ENCODE measurements at regions not wholly inside any gene's neighbourhood (a gene's known extent, or its start where the extent isn't known, plus 50 kb on each side); places are given as distances from the start of the nearest gene placed in this dataset.
A peak's percentile ranks its signal among the peaks of the same experiment; 100 is the strongest.

DNA sequence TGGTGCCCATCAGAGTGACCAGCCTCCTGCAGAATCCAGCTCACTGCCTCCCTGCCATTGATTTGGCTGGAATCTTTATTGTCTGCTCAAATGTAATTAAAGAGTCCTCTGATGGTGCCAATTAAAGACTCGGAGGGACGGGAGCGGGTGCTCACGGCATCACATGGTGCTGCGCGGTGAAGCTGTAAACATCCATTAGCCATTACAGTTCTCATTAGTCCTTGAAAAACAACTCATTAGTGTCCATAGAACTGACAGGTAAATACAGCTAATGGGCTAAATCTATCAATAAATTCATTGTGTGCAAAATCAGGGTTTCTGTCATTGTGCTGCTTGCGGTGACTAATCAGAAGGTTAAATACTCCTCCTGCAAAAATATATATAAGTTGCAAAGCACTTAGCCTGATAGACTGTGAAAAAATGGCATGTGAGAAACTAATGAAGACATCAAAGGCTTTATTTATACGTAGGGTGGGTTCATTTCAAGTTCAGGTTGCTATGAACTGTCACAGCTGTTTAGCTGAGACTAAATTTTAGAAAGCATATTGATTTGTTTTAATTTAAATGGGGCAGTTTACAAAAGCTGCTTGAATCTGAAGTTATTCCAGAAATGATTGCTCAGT, 289.8 kb upstream of the POU3F1 start:
- H3K27ac ChIP-seq = no peak overlapping the region

DNA sequence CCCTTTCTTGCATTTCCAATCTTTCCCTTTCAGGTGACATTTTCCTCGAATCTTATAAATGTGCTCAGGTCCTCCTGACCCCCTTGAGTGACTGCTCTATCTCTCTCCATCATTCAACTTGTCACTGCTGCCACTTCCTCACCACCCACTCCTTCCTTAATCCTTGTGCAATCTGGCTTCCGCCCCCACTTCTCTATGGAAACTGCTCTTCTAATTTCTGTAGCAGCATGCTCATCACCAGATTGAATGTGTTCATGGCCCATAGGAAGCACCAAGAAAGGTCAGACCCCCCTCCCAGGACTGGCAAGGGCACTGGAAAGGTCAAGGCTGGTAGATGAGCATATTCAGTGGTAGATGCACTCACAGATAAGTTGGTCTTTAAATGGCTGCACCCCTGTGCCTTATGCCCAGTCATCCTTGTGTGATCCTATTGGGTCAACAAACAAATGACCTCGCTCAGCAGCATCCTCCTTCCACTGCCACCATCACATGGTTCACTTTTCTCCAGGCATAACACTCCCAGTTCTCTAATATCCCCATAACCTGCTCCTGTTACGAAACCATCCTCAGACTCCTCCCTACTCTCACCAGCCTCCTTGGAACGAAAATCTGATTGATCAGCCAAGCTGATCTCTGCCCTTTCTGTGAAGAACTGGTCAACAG, 288.5 kb upstream of the POU3F1 start:
- Histone ChIP-seq H3K36me3 (no peaks in the 10 kb centered on the region), H3K4me1 (replicated peaks) (no peaks in the 10 kb centered on the region), H3K27ac (no peak overlapping the region), H3K27me3 (replicated peaks) (0 out of 2 replicates have a peak, but pooled peaks cover 3% of the 10 kb centered on the region), H3K4me3 (no peak overlapping the region), H3K9me3 (replicated peaks) (no peaks in the 10 kb centered on the region)
- DNase-seq (ENCODE audit: low read depth in 1 of 2, low spot score in 2 of 2) = no peak

More for the DNA sequence above, 289.8 kb upstream of the POU3F1 start:
- H3K4me3 ChIP-seq = no peak overlapping the region
- H3K9me3 ChIP-seq (replicated peaks) = no peaks in the 10 kb centered on the region
- H3K4me1 ChIP-seq (replicated peaks) = no peaks in the 10 kb centered on the region
- H3K27me3 ChIP-seq (replicated peaks) = 0 out of 2 replicates have a peak, but pooled peaks cover 3% of the 10 kb centered on the region
- no peaks in the 10 kb centered on the region for H3K36me3 ChIP-seq
- DNase-seq (ENCODE audit: low read depth in 1 of 2, low spot score in 2 of 2) = no peak

DNA sequence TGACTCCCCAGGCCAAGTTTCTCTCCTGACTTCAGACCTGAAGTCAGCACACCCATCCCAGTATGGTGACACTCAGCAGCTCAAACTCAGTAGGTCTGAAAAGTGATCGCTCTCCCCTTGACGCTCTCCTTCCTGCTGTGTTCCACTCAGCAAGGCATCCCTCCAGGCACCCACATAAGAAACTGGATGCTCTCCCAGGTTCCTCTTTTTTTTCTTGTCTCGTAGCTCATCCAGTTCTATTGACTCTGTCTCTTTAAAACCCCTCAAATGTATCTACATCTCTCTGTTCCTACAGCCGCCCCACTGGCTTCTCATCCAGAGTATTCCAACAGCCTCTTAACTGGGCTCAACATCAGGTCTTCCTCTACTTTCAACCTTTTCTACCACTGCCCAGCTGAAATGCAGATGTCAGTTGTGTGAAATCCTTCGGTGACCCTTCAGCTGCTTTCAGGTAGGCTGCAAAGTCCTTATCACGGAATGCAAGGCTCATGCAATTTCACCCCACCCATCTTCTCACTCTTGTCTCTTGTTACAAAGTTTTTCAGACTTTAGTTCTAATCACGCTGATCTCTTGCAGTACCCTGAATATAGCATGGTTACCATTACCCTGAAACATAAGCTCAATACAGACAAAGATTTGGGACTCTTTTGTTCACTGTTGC, 286.2 kb upstream of the POU3F1 start:
- no peaks in the 10 kb centered on the region for H3K36me3 ChIP-seq
- no peaks in the 10 kb centered on the region for H3K4me1 ChIP-seq (replicated peaks)
- H3K9me3 ChIP-seq (replicated peaks) = no peaks in the 10 kb centered on the region
- H3K4me3 ChIP-seq = no peak overlapping the region
- DNase-seq (ENCODE audit: low read depth in 1 of 2, low spot score in 2 of 2) = no peak
- H3K27ac ChIP-seq = no peak overlapping the region
- no peaks in the 10 kb centered on the region for H3K27me3 ChIP-seq (replicated peaks)

DNA sequence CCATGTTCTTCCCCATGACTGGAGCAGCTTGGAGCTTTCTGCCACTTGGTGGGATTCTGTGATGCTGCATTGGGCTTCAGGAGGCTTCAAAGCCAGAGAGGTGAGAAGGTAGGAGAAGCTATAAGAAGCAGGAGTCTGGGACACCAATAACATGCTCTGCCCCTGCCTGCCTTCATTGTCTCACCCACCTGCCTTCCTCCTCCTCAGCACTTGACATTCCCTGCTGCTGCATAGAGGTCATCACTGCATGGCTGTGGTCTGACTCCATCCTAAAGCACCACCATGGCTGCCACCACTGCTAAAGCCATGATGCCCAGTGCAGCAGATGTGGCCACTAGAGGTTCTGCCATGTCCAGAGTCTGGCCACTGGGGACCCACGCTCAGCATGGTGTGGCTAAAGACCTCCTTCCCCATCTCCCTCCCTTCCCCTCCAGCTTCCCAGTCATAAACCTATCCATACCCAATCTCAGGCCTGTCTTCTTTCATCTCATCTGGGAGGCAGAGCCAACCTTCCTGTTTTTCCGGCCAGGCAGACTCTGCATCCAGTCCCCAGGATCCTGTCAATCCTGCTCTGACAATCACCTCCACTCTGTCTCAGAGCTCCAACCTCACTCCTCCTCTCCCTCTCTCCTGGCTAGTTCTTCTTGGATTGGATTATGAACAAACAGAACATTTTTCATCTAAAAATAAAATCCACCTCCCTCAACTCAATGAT, 285.1 kb upstream of the POU3F1 start:
- H3K4me3 ChIP-seq = no peak overlapping the region

DNA sequence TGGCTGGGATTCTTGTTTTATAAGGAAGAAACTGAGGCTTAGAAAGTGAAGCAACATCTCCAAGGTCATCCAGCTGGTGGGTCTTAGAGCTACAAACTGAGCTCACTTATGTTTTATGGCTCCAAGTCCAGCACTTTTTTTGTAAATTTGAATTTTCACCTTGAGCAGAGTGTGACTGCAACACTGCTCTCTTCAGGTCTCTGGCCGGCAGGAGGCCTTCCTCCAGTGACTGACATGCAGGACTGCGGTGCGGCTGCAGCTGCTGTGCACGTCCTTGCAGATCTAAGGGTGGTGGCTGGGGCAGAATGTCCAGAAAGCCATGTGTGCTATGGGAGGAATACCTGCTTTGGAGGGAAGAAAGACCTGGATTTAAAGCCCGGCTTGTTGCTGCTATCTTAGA, 284.2 kb upstream of the POU3F1 start:
- H3K36me3 ChIP-seq = no peaks in the 10 kb centered on the region
- H3K4me1 ChIP-seq (replicated peaks) = no peaks in the 10 kb centered on the region
- H3K9me3 ChIP-seq (replicated peaks) = no peaks in the 10 kb centered on the region
- H3K4me3 ChIP-seq = no peak overlapping the region
- H3K27me3 ChIP-seq (replicated peaks) = no peaks in the 10 kb centered on the region
- no peak for DNase-seq (ENCODE audit: low read depth in 1 of 2, low spot score in 2 of 2)
- H3K27ac ChIP-seq = no peak overlapping the region

More for the DNA sequence above, 285.1 kb upstream of the POU3F1 start:
- Histone ChIP-seq H3K27me3 (replicated peaks) (no peaks in the 10 kb centered on the region), H3K4me1 (replicated peaks) (no peaks in the 10 kb centered on the region), H3K36me3 (no peaks in the 10 kb centered on the region), H3K9me3 (replicated peaks) (no peaks in the 10 kb centered on the region), H3K27ac (no peak overlapping the region)
- DNase-seq (ENCODE audit: low read depth in 1 of 2, low spot score in 2 of 2) = no peak

DNA sequence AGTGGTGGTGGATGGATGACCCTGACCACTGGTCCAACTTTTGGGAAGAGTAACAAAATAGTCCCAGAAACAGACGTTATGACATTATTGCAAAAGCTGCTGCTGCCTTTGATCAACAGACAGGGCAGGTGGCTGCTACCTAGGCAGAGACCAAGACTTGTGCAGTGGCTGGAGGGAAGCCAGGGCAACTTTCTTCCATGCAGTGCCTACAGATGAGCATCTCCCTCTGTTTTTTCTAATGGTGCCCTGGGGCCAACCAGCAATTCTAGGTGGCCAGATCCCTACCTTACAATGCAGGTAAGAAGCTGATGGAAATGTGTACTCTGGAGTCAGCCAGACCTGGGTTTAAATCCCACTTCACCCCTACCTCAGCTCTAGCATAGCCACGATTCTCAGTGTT, 283.1 kb upstream of the POU3F1 start:
- H3K4me1 ChIP-seq (replicated peaks) = no peaks in the 10 kb centered on the region
- no peak for DNase-seq (ENCODE audit: low read depth in 1 of 2, low spot score in 2 of 2)
- no peaks in the 10 kb centered on the region for H3K36me3 ChIP-seq
- H3K27ac ChIP-seq = no peak overlapping the region
- no peaks in the 10 kb centered on the region for H3K27me3 ChIP-seq (replicated peaks)
- H3K9me3 ChIP-seq (replicated peaks) = no peaks in the 10 kb centered on the region
- H3K4me3 ChIP-seq = no peak overlapping the region

DNA sequence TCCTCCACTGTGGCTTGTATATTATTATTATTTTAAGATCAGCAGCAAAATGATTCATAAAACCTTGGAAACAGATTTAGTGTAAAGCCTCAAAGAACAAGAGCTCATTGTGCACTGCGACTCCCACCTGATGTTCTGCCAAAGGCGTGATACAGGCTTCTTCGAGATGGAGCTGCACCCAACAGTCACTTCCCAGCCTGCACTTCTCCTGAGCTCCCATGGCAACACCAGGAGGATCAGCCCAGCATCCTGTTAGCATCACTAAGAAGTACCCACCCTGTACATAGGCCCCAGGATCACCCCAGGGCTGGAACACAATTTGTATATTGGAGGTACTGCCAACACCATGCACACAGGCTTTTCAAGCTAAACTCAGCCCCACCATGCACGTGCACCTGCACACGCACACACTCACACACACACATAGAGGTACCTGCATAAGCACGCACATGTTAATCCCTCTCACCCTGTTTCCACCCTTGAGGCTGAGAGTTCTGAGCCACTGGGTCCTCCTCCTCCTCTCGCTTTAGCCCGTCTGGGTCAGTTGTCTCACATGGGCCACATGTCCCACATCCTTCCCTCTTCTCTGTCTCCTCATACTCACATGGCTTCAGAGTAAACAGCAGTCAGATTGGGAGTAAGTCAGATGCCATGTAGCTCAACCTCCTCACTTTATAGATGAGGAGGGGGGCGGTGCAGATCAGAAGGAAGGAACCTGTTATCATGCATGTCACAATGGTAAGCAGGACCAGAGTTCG, 281.9 kb upstream of the POU3F1 start:
- H3K27me3 ChIP-seq (replicated peaks) = peaks cover 7% of the 10 kb centered on the region; the same call in 1 of the 2 replicates
- no peaks in the 10 kb centered on the region for H3K36me3 ChIP-seq
- no peak overlapping the region for H3K27ac ChIP-seq
- DNase-seq (ENCODE audit: low read depth in 1 of 2, low spot score in 2 of 2) = no peak
- no peaks in the 10 kb centered on the region for H3K9me3 ChIP-seq (replicated peaks)
- no peak overlapping the region for H3K4me3 ChIP-seq
- H3K4me1 ChIP-seq (replicated peaks) = no peaks in the 10 kb centered on the region

DNA sequence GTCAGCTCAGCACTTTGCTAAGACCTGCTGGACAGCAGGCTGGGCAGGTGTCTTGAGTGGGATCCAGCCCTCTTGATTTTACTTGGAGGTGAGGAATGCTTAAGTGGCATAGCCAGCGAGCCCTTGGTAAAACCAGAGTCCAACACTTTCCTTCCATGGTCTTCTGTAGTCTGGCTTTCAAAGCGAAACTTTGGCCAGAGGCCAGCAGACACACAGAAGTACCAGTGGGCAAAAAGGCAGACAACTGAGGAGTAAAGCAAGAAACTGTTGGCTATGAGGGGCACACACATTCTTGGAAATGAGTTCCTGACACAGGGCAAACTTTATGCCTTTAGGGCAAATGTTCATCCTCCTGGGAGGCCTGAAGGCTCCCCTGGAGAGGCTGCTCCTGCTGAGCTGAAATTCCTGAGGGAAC, 281.0 kb upstream of the POU3F1 start:
- no peaks in the 10 kb centered on the region for H3K36me3 ChIP-seq
- no peaks in the 10 kb centered on the region for H3K9me3 ChIP-seq (replicated peaks)
- H3K27me3 ChIP-seq (replicated peaks) = peaks cover 14% of the 10 kb centered on the region
- H3K27ac ChIP-seq = no peak overlapping the region
- no peaks in the 10 kb centered on the region for H3K4me1 ChIP-seq (replicated peaks)
- no peak overlapping the region for H3K4me3 ChIP-seq
- peak in 1 of 2 experiments; percentile 5 for DNase-seq (ENCODE audit: low read depth in 1 of 2, low spot score in 2 of 2)

DNA sequence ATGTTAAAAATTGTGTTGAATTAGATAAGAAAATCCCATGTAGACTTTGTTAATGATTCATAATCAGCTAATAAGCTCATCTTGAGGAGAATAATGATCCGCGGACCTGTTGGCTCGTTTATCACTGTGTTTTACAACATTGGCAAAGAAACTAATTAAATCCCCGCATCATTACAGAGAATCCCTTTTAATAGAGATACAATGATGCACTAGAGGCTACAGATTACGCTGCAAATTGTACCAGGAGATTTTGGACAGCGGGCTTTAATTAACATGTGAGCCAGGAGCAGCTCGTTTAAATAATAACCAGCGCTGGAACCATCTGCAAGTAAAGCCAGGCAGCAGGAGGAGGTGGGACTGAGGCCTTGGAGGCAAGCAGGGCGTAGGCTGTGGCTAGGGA, 280.3 kb upstream of the POU3F1 start:
- Histone ChIP-seq H3K27ac (no peak overlapping the region), H3K27me3 (replicated peaks) (peaks cover 21% of the 10 kb centered on the region), H3K9me3 (replicated peaks) (no peaks in the 10 kb centered on the region), H3K36me3 (no peaks in the 10 kb centered on the region), H3K4me3 (no peak overlapping the region), H3K4me1 (replicated peaks) (no peaks in the 10 kb centered on the region)
- no peak for DNase-seq (ENCODE audit: low read depth in 1 of 2, low spot score in 2 of 2)

DNA sequence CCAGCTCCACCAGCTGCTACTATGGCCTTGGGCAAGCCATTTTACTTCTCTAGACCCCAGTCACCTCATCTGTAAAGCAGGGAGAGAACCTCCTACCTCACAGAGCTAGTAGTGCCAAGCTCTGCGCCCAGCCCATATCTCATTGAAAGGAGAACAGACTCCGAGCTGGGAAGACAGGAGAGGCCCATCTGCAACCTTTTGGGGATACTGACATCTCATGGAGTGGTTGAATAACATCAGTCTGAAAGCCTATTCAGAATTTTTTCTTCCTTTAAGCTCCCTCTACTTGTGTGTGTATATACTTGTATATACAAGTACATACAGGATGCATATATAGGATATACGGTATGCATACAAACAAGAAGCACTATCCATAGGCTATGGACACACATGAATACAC, 279.5 kb upstream of the POU3F1 start:
- no peak overlapping the region for H3K27ac ChIP-seq
- H3K4me1 ChIP-seq (replicated peaks) = no peaks in the 10 kb centered on the region
- H3K9me3 ChIP-seq (replicated peaks) = no peaks in the 10 kb centered on the region
- H3K4me3 ChIP-seq = no peak overlapping the region
- no peak for DNase-seq (ENCODE audit: low read depth in 1 of 2, low spot score in 2 of 2)
- peaks cover 23% of the 10 kb centered on the region for H3K27me3 ChIP-seq (replicated peaks)
- no peaks in the 10 kb centered on the region for H3K36me3 ChIP-seq

DNA sequence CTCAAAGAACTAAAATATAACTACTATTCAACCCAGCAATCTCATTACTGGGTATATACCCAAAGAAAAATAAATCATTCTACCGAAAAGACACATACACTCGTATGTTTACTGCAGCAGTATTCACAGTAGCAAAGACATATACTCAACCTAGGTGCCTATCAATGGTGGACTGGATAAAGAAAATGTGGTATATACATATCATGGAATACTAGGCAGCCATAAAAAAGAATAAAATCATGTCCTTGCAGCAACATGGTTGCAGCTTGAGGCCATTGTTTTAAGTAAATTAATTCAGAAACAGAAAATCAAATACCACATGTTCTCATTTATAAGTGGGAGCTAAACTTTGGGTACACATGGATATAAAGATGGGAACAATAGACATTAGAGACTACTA, 266.2 kb upstream of the POU3F1 start:
- Histone ChIP-seq H3K27ac (no peak overlapping the region), H3K9me3 (replicated peaks) (no peaks in the 10 kb centered on the region), H3K4me3 (no peak overlapping the region), H3K27me3 (replicated peaks) (peaks cover 7% of the 10 kb centered on the region; the same call in 1 of the 2 replicates), H3K36me3 (no peaks in the 10 kb centered on the region), H3K4me1 (replicated peaks) (peaks cover 4% of the 10 kb centered on the region; the same call in 1 of the 2 replicates)
- DNase-seq (ENCODE audit: low read depth in 1 of 2, low spot score in 2 of 2) = no peak

DNA sequence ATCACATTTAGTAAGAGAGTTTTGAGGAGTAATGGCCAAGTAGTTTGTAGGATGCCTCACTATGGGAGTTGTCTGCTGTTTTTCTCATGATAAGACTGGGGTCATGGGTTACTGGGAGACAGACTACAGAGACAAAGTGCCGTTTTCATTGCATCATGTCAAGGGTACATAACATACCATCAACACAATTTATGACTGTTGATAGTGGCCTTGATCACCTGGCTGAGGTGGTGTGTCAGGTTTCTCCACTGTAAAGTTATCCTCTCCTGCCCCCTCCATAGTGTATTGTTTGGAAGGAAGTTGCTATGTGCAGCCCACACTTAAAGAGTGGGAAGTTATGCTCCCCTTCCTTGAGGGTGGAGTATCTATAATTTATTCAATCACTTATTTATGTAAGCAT, 263.5 kb upstream of the POU3F1 start:
- H3K36me3 ChIP-seq = no peaks in the 10 kb centered on the region
- no peaks in the 10 kb centered on the region for H3K9me3 ChIP-seq (replicated peaks)
- no peak for DNase-seq (ENCODE audit: low read depth in 1 of 2, low spot score in 2 of 2)
- H3K27ac ChIP-seq = no peak overlapping the region
- no peak overlapping the region for H3K4me3 ChIP-seq
- H3K27me3 ChIP-seq (replicated peaks) = peaks cover 25% of the 10 kb centered on the region
- peaks cover 4% of the 10 kb centered on the region; the same call in 1 of the 2 replicates for H3K4me1 ChIP-seq (replicated peaks)

DNA sequence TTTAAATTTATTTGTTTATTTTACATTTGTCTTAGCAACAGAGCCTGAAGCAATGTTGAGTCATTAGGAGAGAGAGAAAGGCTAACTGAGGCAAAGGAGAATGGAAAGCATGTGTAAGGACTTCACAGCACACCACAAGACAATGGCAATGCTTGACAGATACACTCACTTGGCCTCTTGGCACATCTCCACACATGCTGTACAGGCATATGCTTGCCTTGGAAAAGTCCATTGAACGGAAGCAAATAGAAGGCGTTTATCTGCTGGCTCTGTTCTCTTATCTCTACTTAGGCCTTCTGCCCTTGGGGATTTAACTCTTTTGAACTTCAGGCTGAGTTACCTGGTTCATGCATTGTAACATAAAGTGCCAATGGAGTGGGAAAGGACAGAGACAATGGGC, 262.2 kb upstream of the POU3F1 start:
- Histone ChIP-seq H3K27me3 (replicated peaks) (peaks cover 33% of the 10 kb centered on the region), H3K4me3 (no peak overlapping the region), H3K36me3 (no peaks in the 10 kb centered on the region), H3K4me1 (replicated peaks) (peaks cover 4% of the 10 kb centered on the region; the same call in 1 of the 2 replicates), H3K9me3 (replicated peaks) (no peaks in the 10 kb centered on the region), H3K27ac (no peak overlapping the region)
- DNase-seq (ENCODE audit: low read depth in 1 of 2, low spot score in 2 of 2) = peak; percentile 53 to 68
